Glutamatergic neuron (in vitro differentiated cells): ENCODE measurements at regions not wholly inside any gene's neighbourhood (a gene's known extent, or its start where the extent isn't known, plus 50 kb on each side); places are given as distances from the start of the nearest gene placed in this dataset.

ENCODE experiments used
- DNase-seq: peaks from one replicate; pipeline ENCODE4 v3.0.0; 2022
- H3K27ac Mint-ChIP-seq: one replicate; pipeline ENCODE4 v1.8.0; 2020; ENCODE audit warnings: mild to moderate bottlenecking, mixed read lengths, inconsistent platforms; ENCODE audit not compliant: unreplicated experiment
- H3K27me3 Mint-ChIP-seq: one replicate; pipeline ENCODE4 v1.8.0; 2020; ENCODE audit warnings: mild to moderate bottlenecking, moderate library complexity, mixed read lengths, inconsistent platforms; ENCODE audit not compliant: unreplicated experiment
- H3K36me3 Mint-ChIP-seq: one replicate; pipeline ENCODE4 v1.8.0; 2020; ENCODE audit warnings: mild to moderate bottlenecking, mixed read lengths, inconsistent platforms; ENCODE audit not compliant: unreplicated experiment
- H3K4me1 Mint-ChIP-seq: one replicate; pipeline ENCODE4 v1.8.0; 2020; ENCODE audit warnings: mild to moderate bottlenecking, low read depth, mixed read lengths, inconsistent platforms; ENCODE audit not compliant: unreplicated experiment
- H3K4me3 Mint-ChIP-seq: one replicate; pipeline ENCODE4 v1.8.0; 2020; ENCODE audit warnings: mild to moderate bottlenecking, mixed read lengths, inconsistent platforms; ENCODE audit not compliant: unreplicated experiment
- H3K9me3 Mint-ChIP-seq: one replicate; pipeline ENCODE4 v1.8.0; 2020; ENCODE audit warnings: mild to moderate bottlenecking, moderate library complexity, mixed read lengths, inconsistent platforms; ENCODE audit not compliant: unreplicated experiment
- TF ChIP-seq, protein P1 (sequence below): fragments of 200-600 bp; sonication (generic); IDR thresholded peaks from one replicate; pipeline ENCODE4 v1.5.0; 2021; ENCODE audit not compliant: partially characterized antibody, unreplicated experiment

- Mint-ChIP-seq H3K4me3 (no peak overlapping the region), H3K9me3 (no peaks in the 10 kb centered on the region), H3K27ac (no peak overlapping the region), H3K36me3 (no peaks in the 10 kb centered on the region), H3K27me3 (no peaks in the 10 kb centered on the region), H3K4me1 (no peaks in the 10 kb centered on the region)
- TF ChIP-seq, protein P1, sequence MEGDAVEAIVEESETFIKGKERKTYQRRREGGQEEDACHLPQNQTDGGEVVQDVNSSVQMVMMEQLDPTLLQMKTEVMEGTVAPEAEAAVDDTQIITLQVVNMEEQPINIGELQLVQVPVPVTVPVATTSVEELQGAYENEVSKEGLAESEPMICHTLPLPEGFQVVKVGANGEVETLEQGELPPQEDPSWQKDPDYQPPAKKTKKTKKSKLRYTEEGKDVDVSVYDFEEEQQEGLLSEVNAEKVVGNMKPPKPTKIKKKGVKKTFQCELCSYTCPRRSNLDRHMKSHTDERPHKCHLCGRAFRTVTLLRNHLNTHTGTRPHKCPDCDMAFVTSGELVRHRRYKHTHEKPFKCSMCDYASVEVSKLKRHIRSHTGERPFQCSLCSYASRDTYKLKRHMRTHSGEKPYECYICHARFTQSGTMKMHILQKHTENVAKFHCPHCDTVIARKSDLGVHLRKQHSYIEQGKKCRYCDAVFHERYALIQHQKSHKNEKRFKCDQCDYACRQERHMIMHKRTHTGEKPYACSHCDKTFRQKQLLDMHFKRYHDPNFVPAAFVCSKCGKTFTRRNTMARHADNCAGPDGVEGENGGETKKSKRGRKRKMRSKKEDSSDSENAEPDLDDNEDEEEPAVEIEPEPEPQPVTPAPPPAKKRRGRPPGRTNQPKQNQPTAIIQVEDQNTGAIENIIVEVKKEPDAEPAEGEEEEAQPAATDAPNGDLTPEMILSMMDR, result no peak
- no peak for DNase-seq
Observed at GRCh38 chr10:109454691-109455090, 468.6 kb downstream of the XPNPEP1 start.

DNA sequence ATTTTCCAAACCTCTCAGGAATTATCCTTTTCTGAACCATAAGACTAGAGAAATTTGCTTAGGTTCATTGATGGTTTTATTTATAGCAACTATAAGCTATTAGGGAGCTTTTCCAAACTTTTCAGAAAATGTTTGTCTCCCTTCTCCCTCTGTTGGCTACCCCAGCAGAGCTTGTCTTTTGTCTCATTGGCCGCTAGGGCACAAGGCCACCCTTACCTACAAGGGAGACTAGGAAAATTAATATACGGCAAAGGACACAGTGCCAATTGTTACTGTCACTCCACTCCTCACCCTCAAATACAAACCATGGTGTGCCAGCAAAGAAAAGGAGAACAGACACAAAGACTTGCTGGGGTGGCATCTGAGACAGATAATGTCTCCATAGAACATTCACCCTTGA, 471.4 kb downstream of the XPNPEP1 start:
- TF ChIP-seq, protein P1, result no peak
- no peak for DNase-seq
- Mint-ChIP-seq H3K9me3 (no peaks in the 10 kb centered on the region), H3K36me3 (no peaks in the 10 kb centered on the region), H3K27ac (no peak overlapping the region), H3K4me3 (no peak overlapping the region), H3K4me1 (no peaks in the 10 kb centered on the region), H3K27me3 (no peaks in the 10 kb centered on the region)

- H3K4me1 Mint-ChIP-seq, result no peaks in the 10 kb centered on the region
- no peaks in the 10 kb centered on the region for H3K27me3 Mint-ChIP-seq
- no peak for DNase-seq
- no peaks in the 10 kb centered on the region for H3K36me3 Mint-ChIP-seq
- H3K9me3 Mint-ChIP-seq, result no peaks in the 10 kb centered on the region
- H3K27ac Mint-ChIP-seq, result no peak overlapping the region
- TF ChIP-seq, protein P1, result no peak
- no peak overlapping the region for H3K4me3 Mint-ChIP-seq
Observed at GRCh38 chr10:109450702-109451101, 472.6 kb downstream of the XPNPEP1 start.

DNA sequence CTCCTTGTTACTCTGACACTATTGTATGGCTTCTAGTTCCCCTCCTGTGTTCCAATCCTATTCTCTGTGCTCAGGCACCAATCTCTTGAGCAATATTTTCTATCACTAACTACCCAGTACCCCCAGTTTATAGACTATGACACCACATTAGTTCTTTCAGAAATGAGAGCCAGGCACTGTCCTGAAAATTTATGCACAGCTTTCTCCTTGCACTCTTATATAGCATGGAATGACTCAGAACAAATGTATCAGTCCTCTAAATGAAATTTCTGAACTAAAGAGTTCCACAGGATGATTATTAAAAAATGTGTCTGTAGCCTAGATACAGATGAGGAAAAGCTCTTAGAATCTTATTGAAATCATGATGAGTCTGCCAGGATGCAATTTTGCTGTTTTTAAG, 489.9 kb downstream of the XPNPEP1 start:
- no peaks in the 10 kb centered on the region for H3K9me3 Mint-ChIP-seq
- H3K27me3 Mint-ChIP-seq, result no peaks in the 10 kb centered on the region
- TF ChIP-seq, protein P1, result no peak
- no peaks in the 10 kb centered on the region for H3K4me1 Mint-ChIP-seq
- H3K36me3 Mint-ChIP-seq, result no peaks in the 10 kb centered on the region
- no peak overlapping the region for H3K27ac Mint-ChIP-seq
- no peak overlapping the region for H3K4me3 Mint-ChIP-seq
- no peak for DNase-seq

- no peak overlapping the region for H3K27ac Mint-ChIP-seq
- no peaks in the 10 kb centered on the region for H3K9me3 Mint-ChIP-seq
- H3K36me3 Mint-ChIP-seq, result no peaks in the 10 kb centered on the region
- no peaks in the 10 kb centered on the region for H3K4me1 Mint-ChIP-seq
- no peak for DNase-seq
- H3K4me3 Mint-ChIP-seq, result no peak overlapping the region
- H3K27me3 Mint-ChIP-seq, result no peaks in the 10 kb centered on the region
- TF ChIP-seq, protein P1, result no peak
Observed at GRCh38 chr10:109432281-109432680, 491.0 kb downstream of the XPNPEP1 start.
